ENCODE measurements at regions not wholly inside any gene's neighbourhood (a gene's known extent, or its start where the extent isn't known, plus 50 kb on each side); places are given as distances from the start of the nearest gene placed in this dataset.

GRCh38 chrX:83169683-83170082 lies 338.4 kb upstream of the POU3F4 start:
- H3K9me3 ChIP-seq (ENCODE audit: control insufficient read depth, low read depth, low read length), result peaks cover 30% of the 10 kb centered on the region
- H4K20me1 ChIP-seq (ENCODE audit: control insufficient read depth, insufficient read depth, insufficient read length), result no peaks in the 10 kb centered on the region
- Mint-ChIP-seq H3K4me3 (no peak overlapping the region), H3K27me3 (ENCODE audit: low read depth) (no peaks in the 10 kb centered on the region), H3K36me3 (ENCODE audit: insufficient read depth in 1 of 3, low read depth in 3 of 3) (no peaks in the 10 kb centered on the region; a peak in 2 of 7 replicates), H3K9me3 (peaks cover 41 to 54% of the 10 kb centered on the region in 2 experiments), H3K27ac (no peak overlapping the region), H3K4me1 (no peaks in the 10 kb centered on the region)
- H3K23ac ChIP-seq (ENCODE audit: insufficient read length, low read depth, low read length), result no peak overlapping the region
- H2AK5ac ChIP-seq (ENCODE audit: insufficient read length, low read length), result no peak overlapping the region
- no peak overlapping the region for H2BK15ac ChIP-seq (ENCODE audit: low read depth, low read length)
- H2BK5ac ChIP-seq (ENCODE audit: insufficient read length, low read length), result no peak overlapping the region
- no peak overlapping the region for H3K27ac ChIP-seq (ENCODE audit: insufficient read length, low read depth, low read length)
- no peak overlapping the region for H2BK12ac ChIP-seq (ENCODE audit: insufficient read length, low read depth, low read length)
- H3K79me2 ChIP-seq (ENCODE audit: insufficient read depth, low read length), result no peaks in the 10 kb centered on the region
- WGBS (ENCODE audit: extremely low coverage, insufficient read length, low lambda C conversion rate), result no CpG with 5 or more reads among the region's 2 CpGs
- H3K23me2 ChIP-seq (ENCODE audit: insufficient read length, low read depth, low read length, poor library complexity, severe bottlenecking), result no peaks in the 10 kb centered on the region
- no peak overlapping the region for H3K4me2 ChIP-seq (ENCODE audit: insufficient read depth, insufficient read length, low read length)
- no peak overlapping the region for H3T11ph ChIP-seq (ENCODE audit: low read length)
- H2BK120ac ChIP-seq (ENCODE audit: low read depth, low read length, poor library complexity, severe bottlenecking), result no peak overlapping the region
- H2BK20ac ChIP-seq (ENCODE audit: low read depth, low read length, poor library complexity, severe bottlenecking), result no peak overlapping the region
- no peak overlapping the region for H4K5ac ChIP-seq (ENCODE audit: insufficient read length, low read depth, low read length)
- no peak for TF ChIP-seq CTCF (conservative IDR thresholded peaks at IDR 0.05)
- H3K4ac ChIP-seq (ENCODE audit: low read depth, low read length), result no peak overlapping the region
- no peak overlapping the region for H3K56ac ChIP-seq (ENCODE audit: insufficient read length, low read depth, low read length)
- H3K4me1 ChIP-seq (ENCODE audit: insufficient read depth, low read length), result no peaks in the 10 kb centered on the region
- no peak for DNase-seq
- no peak overlapping the region for H4K8ac ChIP-seq (replicated peaks; ENCODE audit: insufficient read length, low read depth, low read length)
- H3K14ac ChIP-seq (ENCODE audit: insufficient read depth, low read length), result no peak overlapping the region
- no peak overlapping the region for H3K18ac ChIP-seq (ENCODE audit: insufficient read length, low read depth, low read length)
- H3K79me1 ChIP-seq (ENCODE audit: insufficient read depth, low read depth, low read length, poor library complexity, severe bottlenecking), result no peaks in the 10 kb centered on the region
- H4K91ac ChIP-seq (ENCODE audit: insufficient read length, low read depth, low read length), result no peak overlapping the region
- H2AFZ ChIP-seq (ENCODE audit: low read length), result no peak overlapping the region
- no peak overlapping the region for H3K9ac ChIP-seq (ENCODE audit: extremely low read depth, insufficient read length, low read length)
- H3K27me3 ChIP-seq (ENCODE audit: insufficient read depth, low read length), result no peaks in the 10 kb centered on the region
